Brain microvascular endothelial cell (primary cell): ENCODE measurements at regions not wholly inside any gene's neighbourhood (a gene's known extent, or its start where the extent isn't known, plus 50 kb on each side); places are given as distances from the start of the nearest gene placed in this dataset.

Experiments
- DNase-seq: peaks from one replicate; pipeline ENCODE4 v3.0.0-alpha.2; 2020
- H3K27ac ChIP-seq: fragments of 250-450 bp; sonication (Bioruptor Pico); 2 replicates; pipeline ENCODE4 v1.5.1; 2020; ENCODE audit warnings: mild to moderate bottlenecking, moderate library complexity
- H3K27me3 ChIP-seq: fragments of 250-450 bp; sonication (Bioruptor Pico); replicated peaks from 2 replicates; pipeline ENCODE4 v1.5.1; 2020; ENCODE audit warnings: mild to moderate bottlenecking
- H3K36me3 ChIP-seq: fragments of 250-450 bp; sonication (Bioruptor Pico); replicated peaks from 2 replicates; pipeline ENCODE4 v1.5.1; 2020; ENCODE audit warnings: mild to moderate bottlenecking
- H3K4me3 ChIP-seq: 2 replicates; pipeline ENCODE4 v1.5.1; 2011; ENCODE audit warnings: low read depth, mild to moderate bottlenecking, control low read depth, low read length, moderate library complexity
- CTCF ChIP-seq: IDR thresholded peaks from 2 replicates; pipeline ENCODE4 v1.5.1; 2011; ENCODE audit warnings: low read depth, mild to moderate bottlenecking, moderate library complexity, low read length, control low read depth, inconsistent platforms; ENCODE audit errors: missing control alignments
- in situ Hi-C: cut with HindIII; loops from 2 replicates; pipeline ENCODE4 v1.10.0; 2017; ENCODE audit warnings: low sequenced_read_pairs, low pct_ligation_motif_present

GRCh38 chr5:57693488-57694305 is 211.1 kb upstream of the ACTBL2 start:
- no peak for TF ChIP-seq CTCF
- Histone ChIP-seq H3K27ac (peak overlapping the region; percentile 97), H3K4me3 (no peak overlapping the region), H3K36me3 (no peaks in the 10 kb centered on the region), H3K27me3 (no peaks in the 10 kb centered on the region)
- no peak for DNase-seq
- in situ Hi-C loops: no loop called here

- peak; percentile 96 for DNase-seq
These were observed 210.2 kb upstream of the ACTBL2 start for GRCh38 chr5:57692582-57693487.

GRCh38 chr5:57690724-57691123 is 208.1 kb upstream of the ACTBL2 start:
- H3K36me3 ChIP-seq: no peaks in the 10 kb centered on the region
- H3K4me3 ChIP-seq: no peak overlapping the region
- no peaks in the 10 kb centered on the region for H3K27me3 ChIP-seq
- no peak for TF ChIP-seq CTCF
- in situ Hi-C loops: no loop called here
- DNase-seq: no peak
- H3K27ac ChIP-seq: no peak overlapping the region

More at GRCh38 chr5:57692582-57693487, 210.2 kb upstream of the ACTBL2 start:
- in situ Hi-C loops: no loop called here
- Histone ChIP-seq H3K36me3 (no peaks in the 10 kb centered on the region), H3K27me3 (no peaks in the 10 kb centered on the region), H3K27ac (peak overlapping the region; percentile 97), H3K4me3 (no peak overlapping the region)
- no peak for TF ChIP-seq CTCF

GRCh38 chr5:57687596-57687995 is 205.0 kb upstream of the ACTBL2 start:
- in situ Hi-C loops: no loop called here
- no peak overlapping the region for H3K4me3 ChIP-seq
- H3K36me3 ChIP-seq: no peaks in the 10 kb centered on the region
- no peak for TF ChIP-seq CTCF
- DNase-seq: no peak
- H3K27ac ChIP-seq: no peak overlapping the region
- H3K27me3 ChIP-seq: no peaks in the 10 kb centered on the region

GRCh38 chr5:57685516-57686255 is 203.1 kb upstream of the ACTBL2 start:
- no peak for TF ChIP-seq CTCF
- in situ Hi-C loops: no loop called here
- DNase-seq: no peak

More at GRCh38 chr5:57685516-57686255, 203.1 kb upstream of the ACTBL2 start:
- no peak overlapping the region for H3K27ac ChIP-seq
- H3K36me3 ChIP-seq: no peaks in the 10 kb centered on the region
- no peaks in the 10 kb centered on the region for H3K27me3 ChIP-seq
- no peak overlapping the region for H3K4me3 ChIP-seq
